Medulla oblongata (tissue), 1 donor: ENCODE measurements at regions not wholly inside any gene's neighbourhood (a gene's known extent, or its start where the extent isn't known, plus 50 kb on each side); places are given as distances from the start of the nearest gene placed in this dataset.

ENCODE experiments used
- DNase-seq: peaks from one replicate; pipeline ENCODE4 v3.0.0-alpha.2; 2015; ENCODE audit errors: extremely low spot score

GRCh38 chr12:127663716-127664115, 603.3 kb upstream of the TMEM132C start:
- DNase-seq = no peak

GRCh38 chr12:127664901-127665300, 602.1 kb upstream of the TMEM132C start:
- DNase-seq = no peak

GRCh38 chr12:127667131-127667685, 599.8 kb upstream of the TMEM132C start:
- no peak for DNase-seq

- DNase-seq = no peak
Observed at GRCh38 chr12:127670294-127670693, 596.7 kb upstream of the TMEM132C start.

- no peak for DNase-seq
Observed at GRCh38 chr12:127670796-127671195, 596.2 kb upstream of the TMEM132C start.

GRCh38 chr12:127675936-127676335, 591.0 kb upstream of the TMEM132C start:
- no peak for DNase-seq

GRCh38 chr12:127677537-127678131, 589.3 kb upstream of the TMEM132C start:
- DNase-seq = peak; percentile 89

- no peak for DNase-seq
Observed at GRCh38 chr12:127678945-127679344, 588.0 kb upstream of the TMEM132C start.

- DNase-seq = no peak
Observed at GRCh38 chr12:127680516-127680915, 586.5 kb upstream of the TMEM132C start.

GRCh38 chr12:127681151-127681754, 585.7 kb upstream of the TMEM132C start:
- DNase-seq = no peak

- DNase-seq = no peak
Observed at GRCh38 chr12:127685491-127685890, 581.5 kb upstream of the TMEM132C start.

- DNase-seq = no peak
Observed at GRCh38 chr12:127685931-127686330, 581.0 kb upstream of the TMEM132C start.

GRCh38 chr12:127687181-127687580, 579.8 kb upstream of the TMEM132C start:
- DNase-seq = no peak

GRCh38 chr12:127688906-127689428, 578.0 kb upstream of the TMEM132C start:
- DNase-seq = no peak

GRCh38 chr12:127690161-127690560, 576.8 kb upstream of the TMEM132C start:
- no peak for DNase-seq

- DNase-seq = no peak
Observed at GRCh38 chr12:127696963-127697362, 570.0 kb upstream of the TMEM132C start.

- DNase-seq = no peak
Observed at GRCh38 chr12:127703026-127703425, 563.9 kb upstream of the TMEM132C start.

GRCh38 chr12:127711108-127711507, 555.9 kb upstream of the TMEM132C start:
- no peak for DNase-seq

- no peak for DNase-seq
Observed at GRCh38 chr12:127712561-127712960, 554.4 kb upstream of the TMEM132C start.

- no peak for DNase-seq
Observed at GRCh38 chr12:127716166-127716565, 550.8 kb upstream of the TMEM132C start.

- DNase-seq = no peak
Observed at GRCh38 chr12:127717278-127717677, 549.7 kb upstream of the TMEM132C start.

- no peak for DNase-seq
Observed at GRCh38 chr12:127720334-127720733, 546.6 kb upstream of the TMEM132C start.

- DNase-seq = no peak
Observed at GRCh38 chr12:127722611-127723010, 544.4 kb upstream of the TMEM132C start.
